ENCODE measurements at regions not wholly inside any gene's neighbourhood (a gene's known extent, or its start where the extent isn't known, plus 50 kb on each side); places are given as distances from the start of the nearest gene placed in this dataset.

DNA sequence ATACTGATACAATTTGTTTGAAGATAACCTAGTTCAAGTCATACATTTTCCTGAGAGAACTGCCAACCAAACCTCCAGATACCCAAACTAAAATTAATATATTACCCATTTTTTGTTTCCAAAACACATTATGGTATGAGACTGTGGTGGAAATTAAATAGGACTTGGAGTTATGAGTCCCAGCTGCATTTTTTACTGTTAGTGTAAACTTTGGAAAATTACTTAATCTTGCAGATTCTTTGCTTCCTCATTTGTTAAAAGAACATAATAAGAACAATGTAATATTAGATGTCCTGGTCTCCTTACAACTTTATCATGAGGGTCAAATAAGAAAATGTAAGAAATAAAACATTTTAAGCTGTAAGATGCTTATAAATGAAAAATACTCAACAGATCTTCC lies 98.2 kb upstream of the TRIB2 start:
- RAD21 ChIA-PET (ENCODE audit: low non-redundant PET in 1 of 2, low total read pairs in 2 of 2, uncharacterized antibody in 2 of 2, unreplicated experiment in 2 of 2): no interaction called here

DNA sequence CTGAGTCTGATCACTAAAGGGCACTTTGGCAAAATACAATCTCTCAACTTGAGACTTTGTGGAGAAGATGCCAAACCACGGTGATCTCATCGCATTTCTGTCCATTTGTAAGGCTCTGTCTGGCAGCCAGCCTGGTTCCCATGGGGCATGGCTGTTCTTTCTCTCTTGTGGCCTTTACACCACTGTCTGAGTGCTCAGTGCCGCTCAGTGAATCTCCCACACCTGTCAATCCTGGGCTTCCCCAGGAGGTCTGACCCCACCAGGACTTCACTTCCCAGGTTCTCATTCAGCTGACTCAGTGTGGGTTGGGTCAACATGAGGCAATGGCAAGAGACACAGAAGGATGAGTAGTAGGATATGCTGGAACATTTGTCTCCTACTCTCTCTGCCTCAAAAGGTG lies 96.8 kb upstream of the TRIB2 start:
- no peaks in the 10 kb centered on the region for H3K79me2 ChIP-seq (ENCODE audit: insufficient read depth, low read length)
- intact Hi-C loops (cut with micrococcal nuclease): no loop called here
- RAD21 ChIA-PET (ENCODE audit: low non-redundant PET in 1 of 2, low total read pairs in 2 of 2, uncharacterized antibody in 2 of 2, unreplicated experiment in 2 of 2): no interaction called here
- H3K4me1 ChIP-seq (ENCODE audit: control insufficient read depth in 1 of 2, insufficient read depth in 2 of 2, low read length in 2 of 2): no peaks in the 10 kb centered on the region
- H3K9me3 ChIP-seq (ENCODE audit: control insufficient read depth in 1 of 2, insufficient read depth in 1 of 2, low read depth in 1 of 2, low read length in 2 of 2): no peaks in the 10 kb centered on the region
- H2AFZ ChIP-seq (ENCODE audit: low read depth, low read length, poor library complexity, severe bottlenecking): no peak overlapping the region
- no peaks in the 10 kb centered on the region for H3K27me3 ChIP-seq (ENCODE audit: insufficient read depth, low read length)
- no peak for TF ChIP-seq POLR2A (IDR thresholded peaks at IDR 0.05; ENCODE audit: borderline replicate concordance, extremely low read depth, insufficient read depth, insufficient read length)
- TF ChIP-seq, protein P1, sequence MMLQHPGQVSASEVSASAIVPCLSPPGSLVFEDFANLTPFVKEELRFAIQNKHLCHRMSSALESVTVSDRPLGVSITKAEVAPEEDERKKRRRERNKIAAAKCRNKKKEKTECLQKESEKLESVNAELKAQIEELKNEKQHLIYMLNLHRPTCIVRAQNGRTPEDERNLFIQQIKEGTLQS (IDR thresholded peaks at IDR 0.05): no peak
- no peak for TF ChIP-seq JUND (IDR thresholded peaks at IDR 0.05)
- no peak for TF ChIP-seq TCF7L2 (IDR thresholded peaks at IDR 0.05; ENCODE audit: borderline replicate concordance, extremely low read depth, insufficient read depth, insufficient read length)
- no peak for DNase-seq (ENCODE audit: low read depth, low spot score)
- ATAC-seq: no peak
- POLR2A ChIA-PET: no interaction called here
- no peak overlapping the region for H3K4me3 ChIP-seq (replicated peaks in 1 of 2; ENCODE audit: low read depth in 1 of 2, low read length in 2 of 2)
- no peaks in the 10 kb centered on the region for H3K36me3 ChIP-seq (ENCODE audit: control insufficient read depth in 1 of 2, insufficient read depth in 2 of 2, low read length in 2 of 2)
- H4K20me1 ChIP-seq (ENCODE audit: insufficient read depth): no peaks in the 10 kb centered on the region
- no peaks in the 10 kb centered on the region for H3K9me2 ChIP-seq (ENCODE audit: insufficient read depth)
- H3K9ac ChIP-seq (ENCODE audit: low read length): no peak overlapping the region
- CTCF ChIA-PET: no interaction called here
- no peak overlapping the region for H3K4me2 ChIP-seq (ENCODE audit: low read length)
- no TSS peak for BruUV-seq (replicated peaks)
- no peak overlapping the region for H3K27ac ChIP-seq (ENCODE audit: low read depth, low read length)

More for the DNA sequence above, 98.2 kb upstream of the TRIB2 start:
- H4K20me1 ChIP-seq (ENCODE audit: insufficient read depth): no peaks in the 10 kb centered on the region
- H3K4me1 ChIP-seq (ENCODE audit: control insufficient read depth in 1 of 2, insufficient read depth in 2 of 2, low read length in 2 of 2): no peaks in the 10 kb centered on the region
- CTCF ChIA-PET: no interaction called here
- intact Hi-C loops (cut with micrococcal nuclease): no loop called here
- H3K27ac ChIP-seq (ENCODE audit: low read depth, low read length): no peak overlapping the region
- H3K9ac ChIP-seq (ENCODE audit: low read length): no peak overlapping the region
- BruUV-seq (replicated peaks): no TSS peak
- DNase-seq (ENCODE audit: low read depth, low spot score) (no peak), ATAC-seq (no peak)
- H3K79me2 ChIP-seq (ENCODE audit: insufficient read depth, low read length): no peaks in the 10 kb centered on the region
- H3K9me3 ChIP-seq (ENCODE audit: control insufficient read depth in 1 of 2, insufficient read depth in 1 of 2, low read depth in 1 of 2, low read length in 2 of 2): no peaks in the 10 kb centered on the region
- no peak overlapping the region for H2AFZ ChIP-seq (ENCODE audit: low read depth, low read length, poor library complexity, severe bottlenecking)
- POLR2A ChIA-PET: no interaction called here
- TF ChIP-seq ELF1 (IDR thresholded peaks at IDR 0.05; ENCODE audit: borderline replicate concordance, low read depth): no peak
- TF ChIP-seq TCF7L2 (IDR thresholded peaks at IDR 0.05; ENCODE audit: borderline replicate concordance, extremely low read depth, insufficient read depth, insufficient read length): no peak
- H3K36me3 ChIP-seq (ENCODE audit: control insufficient read depth in 1 of 2, insufficient read depth in 2 of 2, low read length in 2 of 2): no peaks in the 10 kb centered on the region
- H3K4me3 ChIP-seq (replicated peaks in 1 of 2; ENCODE audit: low read depth in 1 of 2, low read length in 2 of 2): no peak overlapping the region
- H3K27me3 ChIP-seq (ENCODE audit: insufficient read depth, low read length): no peaks in the 10 kb centered on the region
- H3K4me2 ChIP-seq (ENCODE audit: low read length): no peak overlapping the region
- no peaks in the 10 kb centered on the region for H3K9me2 ChIP-seq (ENCODE audit: insufficient read depth)
